GM18861 (cell line): ENCODE measurements at regions not wholly inside any gene's neighbourhood (a gene's known extent, or its start where the extent isn't known, plus 50 kb on each side); places are given as distances from the start of the nearest gene placed in this dataset.

Experiments
- ATAC-seq: cut with Tn5 transposase; IDR thresholded peaks from one replicate; pipeline ENCODE4 v1.9.1; 2021; ENCODE audit not compliant: unreplicated experiment

- no peak for ATAC-seq
Observed at GRCh38 chr6:144335311-144335861, 50.3 kb downstream of the UTRN start.

DNA sequence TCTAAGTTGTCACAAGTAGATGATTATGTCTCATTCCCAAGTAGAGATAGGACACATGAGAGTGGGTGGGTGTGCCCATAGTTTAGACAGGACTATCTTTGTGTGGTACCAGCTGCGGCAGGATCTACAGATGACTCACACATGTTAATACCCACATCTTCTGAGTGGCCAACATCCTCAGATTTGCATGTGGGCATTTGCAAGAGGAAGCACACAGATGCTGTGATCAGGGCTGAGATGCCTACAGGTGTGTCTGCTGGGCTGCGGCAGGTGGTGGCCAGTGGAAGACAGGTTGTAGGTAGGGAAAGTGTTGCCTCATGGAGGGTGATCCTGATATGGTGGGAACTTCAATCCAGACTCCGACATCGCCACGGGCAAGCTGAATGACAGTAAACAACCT, 50.8 kb downstream of the UTRN start:
- peak; percentile 86 for ATAC-seq

GRCh38 chr6:144336900-144337299, 51.8 kb downstream of the UTRN start:
- no peak for ATAC-seq

GRCh38 chr6:144338474-144338873, 53.3 kb downstream of the UTRN start:
- ATAC-seq: no peak

DNA sequence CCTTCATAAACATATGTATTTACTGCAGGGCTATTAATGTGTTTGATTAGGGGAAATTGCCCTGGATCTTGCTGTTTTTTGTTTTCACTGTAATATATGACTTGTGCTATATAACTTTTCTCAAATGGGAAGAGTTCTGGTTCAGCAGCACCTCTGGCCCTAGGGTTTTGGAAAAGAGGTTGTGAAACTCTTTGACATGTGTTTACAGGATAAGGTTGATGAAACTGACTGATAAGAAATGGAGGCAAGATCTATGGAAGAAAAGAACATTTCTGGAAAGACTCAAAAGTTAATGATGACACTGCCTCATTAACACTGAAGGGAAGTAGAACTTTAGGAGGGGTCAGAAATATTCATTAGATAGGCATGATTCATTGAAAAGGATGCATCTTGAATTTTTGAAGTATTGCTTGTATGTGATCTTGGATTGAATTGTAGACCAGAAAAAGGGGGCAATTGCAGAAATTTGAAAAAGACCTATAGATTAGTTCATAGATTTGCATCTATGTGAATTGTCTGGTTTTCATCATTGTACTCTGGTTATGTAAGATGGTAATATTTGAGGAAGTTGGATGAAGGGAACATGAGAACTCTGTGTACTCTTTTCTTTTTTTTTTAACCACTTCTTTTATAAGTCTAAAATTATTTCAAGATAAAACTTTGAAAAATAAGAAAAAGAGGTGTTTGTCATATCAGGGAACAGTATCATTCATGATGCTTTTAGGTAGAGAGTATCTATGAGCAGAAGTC, 54.0 kb downstream of the UTRN start:
- ATAC-seq: no peak

DNA sequence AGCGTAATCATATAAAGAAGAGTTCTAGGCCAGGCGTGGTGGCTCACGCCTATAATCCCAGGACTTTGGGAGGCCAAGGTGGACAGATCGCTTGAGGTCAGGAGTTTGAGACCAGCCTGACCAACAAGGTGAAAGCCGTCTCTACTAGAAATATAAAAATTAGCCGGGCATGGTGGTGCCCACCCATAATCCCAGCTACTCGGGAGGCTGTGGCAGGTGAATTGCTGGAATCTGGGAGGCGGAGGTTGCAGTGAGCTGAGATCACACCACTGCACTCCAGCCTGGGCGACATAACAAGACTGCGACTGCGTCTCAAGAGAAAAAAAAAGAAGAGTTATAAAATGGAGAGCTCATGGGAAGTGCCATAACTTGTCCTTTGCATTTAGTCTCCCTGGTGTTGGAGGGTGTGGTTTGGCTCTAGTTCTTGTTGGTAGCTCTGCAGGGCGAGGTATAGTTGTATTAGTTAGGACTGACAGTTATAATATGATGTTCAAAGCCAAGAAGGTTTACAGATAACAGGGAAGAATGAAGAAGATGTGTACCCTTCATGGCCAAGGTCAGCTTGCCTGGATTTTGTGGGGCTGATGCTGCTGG, 54.8 kb downstream of the UTRN start:
- ATAC-seq: no peak

- no peak for ATAC-seq
Observed at GRCh38 chr6:144340541-144341371, 55.6 kb downstream of the UTRN start.

GRCh38 chr6:144341831-144342527, 56.8 kb downstream of the UTRN start:
- ATAC-seq: no peak

DNA sequence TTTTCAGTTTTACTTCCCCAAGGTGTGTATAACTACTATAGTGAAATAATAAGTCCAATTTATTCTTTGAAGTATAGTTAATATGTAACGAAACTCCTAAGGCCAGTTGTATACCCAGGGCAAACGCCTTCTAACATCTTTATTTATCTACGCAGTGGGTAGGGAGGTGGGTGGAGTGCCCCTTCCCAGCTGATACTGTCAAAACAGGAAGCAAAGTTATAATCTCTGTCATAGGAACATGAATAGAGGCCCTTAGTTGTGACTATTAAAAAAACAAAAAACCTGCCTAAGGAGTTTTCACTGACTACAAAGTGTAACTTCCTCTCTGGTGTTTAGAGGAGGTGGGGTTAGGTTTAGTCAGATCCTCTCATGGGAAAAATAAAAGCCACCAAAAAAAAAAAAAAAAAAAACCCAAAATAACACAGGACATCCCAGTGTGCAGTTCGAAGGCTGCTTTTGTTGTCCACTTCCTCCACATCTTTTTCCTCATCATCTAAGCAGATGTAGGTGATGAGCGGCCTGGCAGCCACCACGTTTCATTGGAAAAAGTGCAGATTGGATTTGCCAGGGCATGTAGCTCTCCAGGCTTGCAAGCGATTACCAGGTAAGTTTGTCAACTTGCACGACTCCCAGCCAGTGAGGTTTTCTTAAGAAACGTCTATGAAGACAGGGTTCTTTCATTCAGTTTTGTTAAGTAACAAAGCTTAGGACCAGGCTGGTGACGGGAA, 58.7 kb downstream of the UTRN start:
- ATAC-seq: peak; percentile 59

- peak; percentile 37 for ATAC-seq
Observed at GRCh38 chr6:144344646-144345045, 59.5 kb downstream of the UTRN start.

DNA sequence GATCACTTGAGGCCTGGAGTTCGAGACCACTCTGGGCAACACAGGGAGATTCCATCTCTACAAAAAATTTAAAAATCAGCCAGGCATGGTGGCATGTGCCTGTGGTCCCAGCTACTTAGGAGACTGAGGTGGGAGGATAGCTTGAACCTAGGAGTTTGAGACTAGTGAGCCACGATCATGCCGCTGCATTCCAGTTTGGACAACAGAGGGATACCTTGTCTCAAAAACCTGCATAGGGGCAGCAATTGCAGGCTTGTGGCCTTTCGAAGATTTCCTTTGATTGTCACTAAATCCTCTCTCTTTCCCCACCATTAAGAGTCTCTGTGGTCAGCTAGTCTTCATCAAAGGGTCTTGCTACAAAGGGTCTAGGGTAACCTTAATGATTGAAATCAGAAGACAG, 60.3 kb downstream of the UTRN start:
- ATAC-seq: no peak

GRCh38 chr6:144346719-144347447, 61.7 kb downstream of the UTRN start:
- no peak for ATAC-seq

- ATAC-seq: no peak
Observed at GRCh38 chr6:144347448-144347759, 62.3 kb downstream of the UTRN start.

DNA sequence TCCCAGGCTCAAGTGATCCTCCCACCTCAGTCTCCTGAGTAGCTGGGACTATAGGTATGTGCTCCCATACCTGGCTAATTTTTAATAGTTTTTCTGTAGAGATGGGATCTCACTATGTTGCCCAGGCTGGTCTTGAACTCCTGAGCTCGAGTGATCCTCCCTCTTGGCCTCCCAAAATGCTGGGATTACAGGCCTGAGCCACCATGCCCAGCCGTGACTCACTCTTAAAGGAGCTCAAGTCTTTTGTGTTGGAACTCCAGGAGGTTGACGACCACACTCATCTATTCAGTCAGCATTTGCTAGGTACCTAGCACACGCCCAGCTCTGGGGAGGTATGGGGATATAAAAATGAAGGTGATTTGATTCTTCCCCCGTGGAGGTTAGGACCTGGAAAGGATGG, 62.8 kb downstream of the UTRN start:
- ATAC-seq: no peak

DNA sequence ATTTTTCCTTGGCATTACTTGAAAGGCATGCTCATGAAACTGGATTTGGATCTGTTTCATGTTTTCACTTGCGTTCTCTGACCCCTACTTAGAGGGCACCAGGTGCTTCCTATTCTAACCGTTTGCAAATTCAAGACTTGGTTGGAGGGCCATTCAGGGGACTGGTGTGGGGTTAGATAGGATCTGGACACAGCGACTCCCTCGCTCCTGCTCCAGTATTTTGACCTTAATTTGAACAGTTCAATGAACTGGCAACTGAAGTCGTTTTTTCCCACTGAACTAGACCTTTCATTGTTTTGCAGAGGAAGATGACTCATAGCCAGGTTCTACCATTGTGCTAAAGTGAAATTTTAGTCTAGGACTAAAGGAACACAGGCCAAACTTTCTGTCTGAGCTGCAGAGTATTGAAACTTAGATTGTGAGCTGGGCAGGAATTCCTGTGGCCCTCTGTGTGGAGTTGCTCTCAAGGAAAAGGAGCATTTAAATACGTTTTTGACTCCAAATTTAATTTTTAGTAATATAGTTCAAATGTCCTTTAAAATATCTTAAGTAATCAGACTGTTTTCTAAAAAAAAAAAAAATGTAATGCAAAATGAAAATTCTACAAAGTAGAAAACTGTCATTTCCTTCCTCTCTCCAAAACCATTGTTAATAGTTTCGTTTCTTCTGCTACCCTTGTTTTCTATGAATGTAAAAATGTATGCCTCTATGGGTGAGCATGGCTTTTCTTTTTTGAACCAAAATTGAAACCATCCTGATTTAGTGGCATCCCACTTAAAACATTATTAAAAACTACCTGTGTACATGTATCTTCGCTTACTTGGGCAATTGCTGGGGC, 64.8 kb downstream of the UTRN start:
- ATAC-seq: peak; percentile 34

GRCh38 chr6:144350528-144350880, 65.4 kb downstream of the UTRN start:
- ATAC-seq: no peak

- ATAC-seq: no peak
Observed at GRCh38 chr6:144351379-144352127, 66.4 kb downstream of the UTRN start.

DNA sequence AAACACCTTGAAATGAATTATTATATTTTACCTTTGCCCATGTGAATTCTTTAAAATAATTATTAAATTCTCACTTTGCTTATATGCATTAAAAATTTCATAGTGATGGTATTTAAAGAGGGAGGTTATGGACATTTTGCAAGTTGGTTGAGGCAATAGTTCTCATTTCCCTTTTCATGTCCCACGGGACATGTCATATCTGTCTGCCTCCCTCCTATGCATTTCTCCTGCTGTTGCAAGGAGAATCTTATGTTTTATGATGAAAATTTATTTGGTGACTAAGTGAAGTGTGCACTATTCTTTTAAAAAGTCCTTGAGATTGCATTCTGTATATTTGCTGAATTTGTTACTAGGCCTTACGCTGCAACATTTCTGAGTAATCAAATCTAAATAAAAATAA, 67.2 kb downstream of the UTRN start:
- ATAC-seq: no peak
